SKM-1 treated with dmso at 0.1 percent for 144 hours (cell line): ENCODE measurements at regions not wholly inside any gene's neighbourhood (a gene's known extent, or its start where the extent isn't known, plus 50 kb on each side); places are given as distances from the start of the nearest gene placed in this dataset.
A peak's percentile ranks its signal among the peaks of the same experiment; 100 is the strongest.
"Not testable (repeated sequence)": the region's sequence is repeated elsewhere in the genome, so short reads cannot be mapped to it uniquely, and the experiment has no call there.

ENCODE experiments used
- DNase-seq: peaks from one replicate; lab custom pipeline; 2025; ENCODE audit not compliant: unreplicated experiment; lab: John Stamatoyannopoulos, UW

DNA sequence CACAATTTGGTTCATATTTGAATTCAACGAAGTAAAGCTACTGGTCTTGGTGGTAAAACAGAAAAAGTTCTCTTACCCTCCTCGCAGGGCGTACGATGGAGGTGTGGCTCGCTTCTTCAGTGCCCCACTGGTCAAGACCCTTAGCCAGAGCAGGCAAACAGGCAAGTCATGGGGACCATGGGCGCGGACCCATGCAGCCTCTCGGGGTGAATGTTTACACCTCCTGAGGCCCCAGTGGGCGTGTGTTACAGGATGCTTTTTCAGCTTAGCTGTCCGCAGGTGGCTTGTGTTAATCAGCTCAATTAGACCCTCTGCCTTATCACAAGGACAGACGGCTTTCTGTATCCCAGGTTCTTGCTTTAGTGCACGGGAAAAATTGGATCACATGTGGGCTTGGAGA is 991.8 kb downstream of the GBE1 start:
- no peak for DNase-seq

DNA sequence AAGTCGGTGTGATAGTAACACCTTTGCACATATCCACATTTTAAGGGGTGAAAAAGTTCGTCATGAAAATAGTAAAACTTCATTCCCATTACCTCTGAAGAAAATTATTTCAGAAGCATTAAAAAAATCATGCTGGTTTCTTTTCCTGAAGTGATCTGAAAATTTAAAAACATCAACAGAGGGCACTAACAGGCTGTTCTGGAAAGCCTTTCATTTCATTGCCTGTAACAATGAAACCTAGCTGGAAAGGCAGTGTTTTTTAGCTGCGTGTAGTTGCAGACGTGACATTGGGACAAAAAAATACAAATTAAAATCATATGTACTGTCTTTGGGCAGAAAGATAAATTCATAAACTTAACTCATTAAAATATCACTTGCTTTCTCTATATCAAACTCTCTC is 993.8 kb downstream of the GBE1 start:
- DNase-seq, result no peak

DNA sequence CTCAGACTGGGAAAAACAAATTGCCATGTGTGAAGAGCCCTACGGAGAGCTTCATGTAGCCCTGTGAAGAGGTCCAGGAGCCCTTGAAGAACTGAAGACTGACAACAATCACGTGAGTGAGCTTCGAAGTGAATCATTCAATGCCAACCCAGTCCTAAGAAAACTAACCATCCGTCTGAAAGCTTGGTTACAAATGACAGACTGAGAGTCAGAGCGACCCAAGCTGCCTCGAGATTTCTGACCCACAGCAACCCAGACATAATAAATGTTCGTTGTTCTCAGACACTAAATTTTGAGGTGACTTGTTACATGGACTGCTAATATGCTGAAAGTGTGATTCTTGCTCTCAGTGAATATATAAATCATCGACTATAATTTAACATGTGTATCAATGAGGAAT is 987.2 kb upstream of the ROBO1 start:
- no peak for DNase-seq

DNA sequence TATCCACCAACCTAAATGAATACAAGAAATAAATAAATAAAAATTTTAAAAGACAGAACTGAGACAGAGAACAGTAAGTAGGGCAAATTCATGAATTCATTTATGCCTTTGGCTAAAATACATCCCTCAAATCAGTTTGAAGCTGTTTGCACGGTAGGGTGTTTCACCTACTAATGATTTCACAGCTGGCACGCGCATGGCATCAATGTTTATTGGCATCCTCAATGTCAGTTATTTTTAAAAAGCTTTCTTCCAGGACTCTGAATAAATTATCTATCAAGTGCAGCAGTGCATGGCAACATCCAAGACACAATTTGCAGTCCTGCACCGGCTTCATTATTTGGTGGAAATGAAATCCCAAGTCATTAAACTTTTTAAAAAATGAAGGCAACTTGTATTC is 985.2 kb upstream of the ROBO1 start:
- DNase-seq, result no peak

DNA sequence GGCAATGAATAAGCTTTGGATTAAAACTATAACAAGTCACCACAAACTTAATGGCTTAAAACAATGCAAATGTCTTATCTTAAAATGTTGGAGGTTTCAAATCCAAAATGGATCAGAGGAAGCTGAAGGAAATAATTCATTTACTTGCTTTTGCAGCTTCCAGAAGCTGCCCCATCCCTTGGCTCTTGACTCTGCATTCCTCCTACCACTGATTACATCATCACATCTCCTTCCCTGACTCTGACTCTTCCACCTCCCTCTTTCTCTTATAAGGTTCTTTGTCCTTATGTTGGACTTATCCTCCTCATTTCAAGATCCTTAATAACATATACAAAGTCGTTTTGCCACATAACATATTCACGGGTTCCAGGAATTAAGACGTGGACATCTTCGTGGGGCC is 982.8 kb upstream of the ROBO1 start:
- no peak for DNase-seq

DNA sequence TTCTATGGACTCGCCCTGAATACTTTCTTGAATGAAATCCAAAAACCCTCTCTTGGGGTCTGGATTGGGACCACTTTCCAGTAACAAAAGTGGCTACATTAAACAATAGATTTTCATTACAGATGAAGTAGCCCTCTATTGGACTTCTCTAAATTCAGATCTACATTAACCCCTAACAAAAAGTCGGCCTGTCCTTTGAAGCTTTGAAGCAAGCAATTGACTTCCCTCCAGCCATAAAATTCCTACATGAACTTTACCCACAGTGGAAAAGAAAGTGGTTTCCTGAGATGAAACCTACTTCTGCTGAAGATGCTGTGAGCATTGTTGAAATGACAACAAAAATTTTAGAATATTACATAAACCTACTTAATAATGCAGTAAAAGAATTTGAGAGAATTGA is 967.1 kb upstream of the ROBO1 start:
- DNase-seq, result no peak

DNA sequence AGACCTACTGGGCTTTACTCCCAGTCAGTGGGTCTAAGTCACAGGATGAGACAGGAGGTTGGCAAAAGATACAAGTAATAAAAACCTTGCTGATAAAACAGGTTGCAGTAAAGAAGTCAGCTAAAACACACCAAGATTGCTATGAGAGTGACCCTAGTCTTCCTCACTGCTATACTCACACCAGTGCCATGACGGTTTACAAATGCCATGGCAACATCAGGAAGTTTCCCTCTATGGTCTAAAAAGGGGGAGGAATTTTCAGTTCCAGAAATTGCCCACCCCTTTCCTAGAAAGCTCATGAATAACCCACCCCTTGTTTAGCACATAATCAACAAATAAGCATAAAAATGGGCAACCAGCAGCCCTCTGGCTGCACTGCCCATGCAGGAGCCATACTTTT is 966.7 kb upstream of the ROBO1 start:
- no peak for DNase-seq

DNA sequence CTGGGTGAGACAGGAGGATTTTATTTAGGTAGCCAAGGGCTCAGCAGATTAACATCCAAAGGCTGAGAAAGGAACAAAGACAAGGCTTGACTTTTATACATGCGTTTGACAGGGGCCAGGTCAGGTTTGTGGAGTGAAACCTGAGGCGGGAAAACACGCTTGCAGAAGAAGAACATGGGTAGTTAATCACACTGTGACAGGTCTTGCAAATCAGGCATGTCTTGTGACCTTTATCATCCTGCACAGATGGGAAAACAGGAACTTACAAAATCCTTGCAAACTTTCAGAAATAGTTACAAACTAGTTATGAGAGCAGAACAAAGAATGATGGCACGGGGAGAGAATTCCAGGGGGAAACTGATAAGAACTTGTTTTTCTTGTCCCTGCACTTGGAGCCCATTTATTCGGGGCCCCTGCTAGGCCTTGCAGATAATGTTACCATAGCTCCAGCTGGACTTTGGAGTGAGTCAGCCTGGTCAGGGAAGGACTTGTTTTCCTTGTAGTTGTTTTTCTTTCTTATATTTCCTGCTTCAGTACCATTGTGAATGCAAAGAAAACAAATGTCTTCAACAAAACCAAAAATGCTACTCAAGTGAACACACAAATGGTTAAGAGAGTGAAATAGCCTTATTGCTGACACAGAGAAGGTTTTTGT is 965.9 kb upstream of the ROBO1 start:
- DNase-seq, result peak; percentile 86

DNA sequence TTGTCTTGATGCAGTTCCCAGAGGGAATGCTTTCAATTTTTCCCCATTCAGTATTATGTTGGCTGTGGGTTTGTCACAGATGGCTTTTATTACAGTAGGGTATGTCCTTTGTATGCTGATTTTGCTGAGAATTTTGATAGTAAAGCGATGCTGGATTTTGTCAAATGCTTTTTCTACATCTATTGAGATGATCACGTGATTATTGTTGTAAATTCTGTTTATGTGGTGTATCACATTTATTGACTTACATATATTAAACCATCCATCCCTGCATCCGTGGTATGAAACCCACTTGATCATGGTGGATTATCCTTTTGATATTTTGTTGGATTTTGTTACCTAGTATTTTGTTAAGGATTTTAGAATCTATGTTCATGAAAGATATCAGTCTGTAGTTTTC is 959.8 kb upstream of the ROBO1 start:
- DNase-seq, result not testable (repeated sequence)

DNA sequence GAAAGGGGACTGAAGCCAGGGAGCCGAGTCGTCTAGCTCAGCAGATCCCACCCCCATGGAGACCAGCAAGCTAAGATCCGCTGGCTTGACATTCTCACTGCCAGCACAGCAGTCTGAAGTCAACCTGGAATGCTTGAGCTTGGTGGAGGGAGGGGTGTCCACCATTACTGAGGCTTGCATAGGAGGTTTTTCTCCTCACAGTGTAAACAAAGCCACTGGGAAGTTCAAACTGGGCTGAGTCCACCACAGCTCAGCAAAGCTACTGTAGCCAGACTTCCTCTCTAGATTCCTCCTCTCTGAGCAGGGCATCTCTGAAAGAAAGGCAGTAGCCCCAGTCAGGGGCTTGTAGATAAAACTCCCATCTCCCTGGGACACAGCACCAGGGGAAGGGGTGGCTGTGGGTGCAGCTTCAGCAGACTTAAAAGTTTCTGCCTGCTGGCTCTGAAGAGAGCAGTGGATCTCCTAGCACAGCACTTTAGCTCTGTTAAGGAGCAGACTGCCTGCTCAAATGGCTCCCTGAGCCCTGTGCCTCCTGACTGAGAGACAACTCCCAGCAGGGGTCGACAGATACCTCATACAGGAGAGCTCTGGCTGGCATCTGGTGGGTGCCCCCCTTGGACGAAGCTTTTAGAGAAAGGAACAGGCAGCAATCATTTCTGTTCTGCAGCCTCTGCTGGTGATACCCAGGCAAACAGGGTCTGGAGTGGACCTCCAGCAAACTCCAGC is 942.0 kb upstream of the ROBO1 start:
- not testable (repeated sequence) for DNase-seq

DNA sequence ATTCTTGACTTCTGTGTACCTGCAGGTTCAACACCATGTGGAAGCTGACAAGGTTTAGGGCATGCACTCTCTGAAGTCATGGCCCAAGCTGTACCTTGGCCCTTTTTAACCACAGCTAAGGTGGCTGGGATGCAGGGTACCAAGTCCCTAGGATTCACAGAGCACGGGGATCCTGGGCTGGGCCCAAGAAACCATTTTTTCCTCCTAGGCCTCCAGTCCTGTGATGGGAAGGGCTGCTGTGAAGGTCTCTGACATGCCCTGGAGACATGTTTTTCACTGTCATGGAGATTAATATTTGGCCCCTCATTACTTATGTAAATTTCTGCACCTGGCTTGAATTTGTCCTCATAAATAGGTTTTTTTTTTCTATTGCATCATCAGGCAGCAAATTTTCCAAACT is 937.5 kb upstream of the ROBO1 start:
- no peak for DNase-seq

DNA sequence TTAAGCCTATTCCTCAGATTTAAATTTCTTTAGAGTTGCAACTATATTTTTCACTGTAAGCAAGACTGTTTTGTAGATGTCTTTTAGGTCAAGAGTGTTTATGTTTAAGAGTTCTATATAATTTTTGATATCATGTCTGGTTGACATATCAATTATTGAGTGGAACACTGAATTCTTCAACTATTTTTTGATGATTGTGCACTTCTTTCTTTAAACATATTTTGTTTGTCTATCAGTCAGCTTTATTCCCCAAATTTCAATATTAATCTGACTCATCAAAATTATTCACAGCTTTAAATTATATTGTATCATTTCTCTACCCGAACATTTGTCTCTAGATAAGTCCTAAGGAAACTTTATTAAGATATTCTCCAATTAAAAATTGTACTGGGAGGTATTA is 933.6 kb upstream of the ROBO1 start:
- DNase-seq, result no peak

DNA sequence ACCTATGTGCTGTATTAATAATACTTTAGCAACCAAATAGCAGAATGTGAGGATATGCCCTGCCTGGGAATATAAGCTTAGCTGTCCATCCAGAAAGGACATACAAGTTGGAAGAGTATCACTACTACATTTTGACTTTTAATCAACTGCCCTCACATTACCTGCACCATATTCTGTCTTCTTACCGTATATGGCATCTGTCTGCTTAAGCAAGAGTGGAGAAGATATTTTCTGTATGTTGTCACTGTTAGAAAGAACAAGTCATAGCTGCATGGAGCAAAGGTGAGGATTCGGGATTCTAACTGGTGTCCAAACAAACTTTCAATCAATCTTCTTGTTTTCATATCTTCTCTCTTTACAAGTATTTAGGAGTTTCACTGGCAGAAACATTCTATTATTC is 929.5 kb upstream of the ROBO1 start:
- no peak for DNase-seq

DNA sequence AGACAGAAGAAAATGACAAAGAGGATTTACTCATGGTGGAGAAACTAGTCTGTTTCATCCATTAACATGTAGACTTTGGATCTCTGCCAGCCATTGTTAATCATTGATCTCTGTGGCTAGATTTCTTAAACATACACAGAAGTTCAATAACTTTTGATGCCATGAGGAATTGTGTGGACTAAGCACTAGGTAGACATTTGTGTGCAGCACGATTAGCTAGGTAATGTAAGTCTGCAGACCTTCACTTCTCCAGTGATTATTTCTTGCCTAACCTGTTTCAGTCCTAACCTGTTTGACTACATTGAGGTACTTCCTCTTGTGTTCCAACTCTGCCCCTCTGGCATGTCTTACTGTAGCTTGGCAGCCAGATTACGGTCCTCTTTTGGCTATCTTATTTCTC is 928.5 kb upstream of the ROBO1 start:
- no peak for DNase-seq

DNA sequence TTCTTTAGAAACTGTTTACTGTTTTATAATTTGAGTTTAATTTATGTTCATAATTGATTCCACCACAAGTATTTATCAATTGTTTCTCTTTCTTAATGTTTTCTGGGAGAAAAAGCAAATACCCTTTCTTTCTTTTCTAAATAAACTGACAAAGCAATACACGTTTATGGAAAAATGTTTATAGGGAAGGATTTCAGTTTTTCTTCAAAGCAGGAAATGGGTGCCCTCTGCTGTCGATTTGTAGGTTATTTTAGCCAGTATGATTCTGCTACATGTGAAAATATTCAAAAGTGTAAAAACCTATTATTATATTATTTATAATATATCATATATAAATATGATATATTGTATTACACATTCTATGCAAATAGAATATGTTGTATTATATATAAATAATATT is 921.0 kb upstream of the ROBO1 start:
- DNase-seq, result no peak

DNA sequence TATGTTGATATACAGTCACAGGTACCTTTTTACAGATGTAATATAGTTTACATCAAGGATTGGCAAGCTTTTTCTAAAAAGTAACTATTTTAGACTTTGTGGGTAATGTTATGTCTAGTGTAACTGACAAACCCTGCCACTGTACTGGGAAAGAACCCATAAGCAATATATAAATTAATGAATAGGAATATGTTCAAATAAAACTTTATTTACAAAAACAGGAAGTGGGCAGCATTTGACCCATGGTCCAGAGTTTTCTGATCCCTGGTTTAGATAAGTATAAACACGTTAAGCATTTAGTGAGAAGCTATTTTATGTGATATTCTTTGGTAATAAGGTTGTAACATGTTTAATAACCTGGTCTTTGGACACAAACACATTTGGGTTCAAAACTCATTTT is 915.2 kb upstream of the ROBO1 start:
- no peak for DNase-seq

DNA sequence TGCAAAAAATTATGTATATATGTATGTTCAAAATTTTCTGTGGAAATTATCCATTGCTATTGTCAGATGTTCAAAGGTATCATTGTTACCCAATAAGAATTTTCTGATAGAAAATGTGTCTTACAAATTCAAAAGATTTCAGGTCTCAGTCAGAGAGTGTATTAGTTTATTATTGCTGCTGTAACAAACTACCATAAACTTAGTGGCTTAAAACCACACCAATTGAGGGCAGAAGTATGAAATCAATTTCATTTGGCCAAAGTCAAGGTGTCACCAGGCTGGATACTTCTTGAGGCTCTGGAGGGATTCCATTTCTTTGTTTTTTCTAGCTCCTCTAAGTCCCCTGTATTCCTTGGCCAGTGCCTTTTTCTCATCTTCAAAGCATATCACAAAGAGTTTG is 914.4 kb upstream of the ROBO1 start:
- DNase-seq, result no peak

DNA sequence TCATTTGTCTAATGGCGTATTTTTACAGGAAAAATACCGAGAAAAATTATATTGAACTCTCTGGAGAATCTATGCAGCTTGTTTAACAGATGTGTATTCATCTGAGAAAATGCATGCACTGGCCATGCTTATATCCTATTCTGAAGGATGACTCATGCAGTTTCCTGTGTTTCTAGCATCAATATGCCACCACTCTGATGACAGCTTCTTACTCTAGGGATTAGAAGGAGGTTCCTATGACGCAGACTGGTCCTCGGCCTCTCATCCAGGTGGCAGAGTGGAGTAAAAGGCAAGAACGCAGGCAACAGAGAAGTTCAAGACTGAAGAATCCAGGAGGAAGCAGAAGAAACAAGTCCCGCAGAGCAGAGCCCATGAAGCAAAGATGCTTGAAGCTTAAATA is 910.0 kb upstream of the ROBO1 start:
- no peak for DNase-seq

DNA sequence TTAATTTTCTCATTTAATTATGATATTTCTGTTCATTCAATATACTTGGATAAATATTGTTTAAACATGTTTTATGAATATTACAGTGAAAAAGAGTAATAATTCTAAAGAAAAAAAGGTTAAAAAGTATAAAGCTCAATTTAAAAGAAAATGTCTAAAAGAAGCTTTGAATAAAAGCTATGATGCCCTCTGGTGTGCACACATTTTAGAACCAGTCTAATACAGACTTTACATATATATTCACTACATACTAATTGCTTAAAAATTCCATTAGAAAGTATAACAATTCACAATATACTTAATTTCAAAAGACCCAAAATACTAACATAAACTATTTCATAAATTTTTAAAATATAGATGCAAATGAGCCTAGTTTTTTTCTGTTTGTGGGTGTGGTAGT is 909.1 kb upstream of the ROBO1 start:
- DNase-seq, result no peak

DNA sequence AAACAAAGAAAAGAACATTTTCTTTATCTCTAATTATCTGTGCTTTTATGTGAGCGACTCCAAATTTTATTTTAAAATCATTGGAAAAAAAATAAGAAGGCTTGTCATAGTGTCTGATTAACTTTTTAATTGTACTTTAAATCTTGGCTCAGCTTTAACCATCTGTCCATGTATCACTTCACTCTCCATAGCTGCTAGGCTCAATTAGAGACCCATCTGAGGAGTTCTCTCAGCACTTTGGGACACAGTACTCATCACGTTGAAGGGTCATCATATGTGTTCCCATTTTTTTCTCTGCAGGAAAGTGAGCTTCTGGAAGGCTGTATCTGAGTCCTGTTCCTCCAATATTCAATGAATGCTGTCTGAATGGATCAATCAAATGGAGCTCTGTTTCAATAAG is 908.5 kb upstream of the ROBO1 start:
- no peak for DNase-seq

DNA sequence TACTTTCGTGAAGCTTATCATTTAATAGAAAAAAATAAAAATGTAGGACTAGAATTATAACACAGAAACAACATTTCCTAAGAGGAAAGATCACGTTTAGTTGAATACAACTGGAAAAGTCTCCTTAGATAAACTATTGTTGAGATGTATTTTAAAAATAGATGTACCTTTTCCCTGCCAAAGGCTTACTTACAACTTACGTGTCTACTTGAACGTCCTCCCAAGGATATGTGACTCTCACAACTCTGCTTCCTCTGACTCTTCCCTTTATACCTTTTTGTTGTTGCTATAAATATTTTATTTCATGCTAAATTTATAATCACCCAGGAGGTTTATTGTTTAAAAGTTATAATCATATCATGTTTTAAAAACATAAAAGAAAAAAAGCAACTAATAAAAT is 908.0 kb upstream of the ROBO1 start:
- no peak for DNase-seq

DNA sequence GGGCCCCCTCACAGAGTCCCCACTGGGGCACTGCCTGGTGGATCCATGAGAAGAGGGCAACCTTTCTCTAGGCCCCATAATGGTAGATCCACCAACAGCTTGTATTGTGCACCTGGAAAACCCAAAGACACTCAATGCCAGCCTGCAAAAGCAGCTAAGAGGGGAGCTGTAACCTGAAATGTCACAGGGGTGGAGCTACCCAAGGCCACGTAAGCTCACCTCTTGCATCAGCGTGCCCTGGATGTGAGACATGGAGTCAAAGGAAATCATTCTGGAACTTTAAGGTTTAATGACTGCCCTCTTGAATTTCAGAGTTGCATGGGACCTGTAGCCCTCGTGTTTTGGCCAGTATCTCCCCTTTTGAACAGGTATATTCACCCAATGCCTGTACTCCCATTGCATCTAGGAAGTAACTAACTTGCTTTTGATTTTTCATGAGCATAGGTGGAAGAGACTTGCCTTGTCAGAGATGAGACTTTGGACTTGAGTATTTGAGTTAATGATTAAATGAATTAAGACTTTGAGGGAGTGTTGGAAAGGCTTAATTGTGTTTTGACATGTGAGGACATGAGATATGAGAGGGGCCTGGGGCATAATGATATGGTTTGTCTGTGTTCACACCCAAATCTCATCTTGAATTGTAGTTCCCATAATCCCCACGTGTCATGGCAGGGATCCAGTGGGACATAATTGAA is 900.9 kb upstream of the ROBO1 start:
- no peak for DNase-seq

DNA sequence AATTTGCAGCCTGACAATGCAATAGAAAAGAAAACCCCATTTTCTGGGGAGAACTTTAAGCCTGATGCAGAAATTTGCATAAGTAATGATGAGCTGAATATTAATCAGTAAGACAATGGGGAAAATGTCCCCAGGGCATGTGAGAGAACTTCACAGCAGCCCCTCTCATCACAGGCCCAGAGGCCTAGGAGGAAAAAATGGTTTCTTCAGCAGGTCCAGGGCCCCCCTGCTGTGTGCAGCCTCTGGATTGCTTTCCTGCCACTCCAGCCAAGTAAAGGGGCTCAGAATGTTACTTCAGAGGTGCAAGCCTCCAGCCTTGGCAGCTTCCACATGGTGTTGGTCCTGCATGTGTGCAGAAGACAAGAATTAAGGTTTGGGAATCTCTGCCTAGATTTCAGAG is 900.3 kb upstream of the ROBO1 start:
- no peak for DNase-seq
